ENCODE measurements at regions not wholly inside any gene's neighbourhood (a gene's known extent, or its start where the extent isn't known, plus 50 kb on each side); places are given as distances from the start of the nearest gene placed in this dataset.

GRCh38 chr2:14358774-14359173, 273.7 kb upstream of the LRATD1 start:
- H3K9ac ChIP-seq (ENCODE audit: low read length in 2 of 2) = no peak overlapping the region
- H3K27me3 ChIP-seq (ENCODE audit: control insufficient read depth in 1 of 2, insufficient read depth in 2 of 2, low read length in 2 of 2) = no peaks in the 10 kb centered on the region
- no peaks in the 10 kb centered on the region for H3K36me3 ChIP-seq (ENCODE audit: control insufficient read depth in 2 of 2, insufficient read depth in 2 of 2, low read length in 2 of 2)
- H3K4me3 ChIP-seq (ENCODE audit: low read length in 2 of 2) = no peak overlapping the region
- no peak overlapping the region for H3K27ac ChIP-seq (ENCODE audit: low read length)
- H3K4me1 ChIP-seq (ENCODE audit: control insufficient read depth, insufficient read depth, low read length) = no peaks in the 10 kb centered on the region
- H3K9me3 ChIP-seq (ENCODE audit: control insufficient read depth in 2 of 2, low read length in 2 of 2) = no peaks in the 10 kb centered on the region

DNA sequence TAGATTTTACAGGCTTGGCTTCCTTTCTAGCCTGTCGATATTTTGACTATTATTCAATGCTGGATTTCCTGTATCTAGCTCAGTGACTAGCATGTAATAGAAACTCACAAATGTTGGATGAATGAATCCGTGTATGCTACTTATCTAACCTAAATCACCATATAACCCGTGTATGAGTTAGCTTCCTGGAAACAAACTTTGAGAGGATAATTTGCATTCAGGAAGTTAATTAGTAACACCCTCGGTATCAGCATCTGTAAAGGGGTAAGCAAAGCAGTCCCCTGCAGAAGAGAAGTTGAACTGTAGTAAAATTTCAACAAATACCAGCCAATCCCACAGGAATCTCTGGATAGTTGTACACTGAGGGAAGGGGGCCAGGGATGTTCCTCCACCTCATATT, 269.4 kb upstream of the LRATD1 start:
- Histone ChIP-seq H3K27me3 (ENCODE audit: control insufficient read depth in 1 of 2, insufficient read depth in 2 of 2, low read length in 2 of 2) (no peaks in the 10 kb centered on the region), H3K36me3 (ENCODE audit: control insufficient read depth in 2 of 2, insufficient read depth in 2 of 2, low read length in 2 of 2) (no peaks in the 10 kb centered on the region), H3K4me1 (ENCODE audit: control insufficient read depth, insufficient read depth, low read length) (no peaks in the 10 kb centered on the region), H3K9ac (ENCODE audit: low read length in 2 of 2) (no peak overlapping the region), H3K4me3 (ENCODE audit: low read length in 2 of 2) (no peak overlapping the region), H3K9me3 (ENCODE audit: control insufficient read depth in 2 of 2, low read length in 2 of 2) (no peaks in the 10 kb centered on the region), H3K27ac (ENCODE audit: low read length) (no peak overlapping the region)

DNA sequence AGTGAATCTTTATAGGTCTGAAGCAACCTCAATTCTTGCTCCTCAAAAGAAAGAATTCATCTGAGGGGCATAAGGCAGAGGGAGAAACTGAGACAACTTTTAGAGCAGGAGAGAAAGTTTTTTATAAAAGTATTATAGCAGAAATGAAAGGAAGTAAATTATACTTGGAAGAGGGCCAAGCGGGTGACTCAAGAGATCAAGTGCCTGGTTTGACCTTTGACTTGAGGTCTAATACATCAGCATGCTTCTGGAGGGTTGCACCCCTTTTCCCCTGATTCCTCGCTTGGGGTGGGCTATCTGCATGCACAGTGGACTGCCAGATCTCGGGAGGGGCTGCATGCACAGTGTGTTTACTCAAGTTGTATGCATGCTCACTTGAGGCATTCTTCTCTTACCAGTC, 268.5 kb upstream of the LRATD1 start:
- Histone ChIP-seq H3K9ac (ENCODE audit: low read length in 2 of 2) (no peak overlapping the region), H3K27me3 (ENCODE audit: control insufficient read depth in 1 of 2, insufficient read depth in 2 of 2, low read length in 2 of 2) (no peaks in the 10 kb centered on the region), H3K4me3 (ENCODE audit: low read length in 2 of 2) (no peak overlapping the region), H3K36me3 (ENCODE audit: control insufficient read depth in 2 of 2, insufficient read depth in 2 of 2, low read length in 2 of 2) (no peaks in the 10 kb centered on the region), H3K4me1 (ENCODE audit: control insufficient read depth, insufficient read depth, low read length) (no peaks in the 10 kb centered on the region), H3K9me3 (ENCODE audit: control insufficient read depth in 2 of 2, low read length in 2 of 2) (no peaks in the 10 kb centered on the region), H3K27ac (ENCODE audit: low read length) (no peak overlapping the region)

- Histone ChIP-seq H3K4me1 (ENCODE audit: control insufficient read depth, insufficient read depth, low read length) (no peaks in the 10 kb centered on the region), H3K27ac (ENCODE audit: low read length) (no peak overlapping the region), H3K9me3 (ENCODE audit: control insufficient read depth in 2 of 2, low read length in 2 of 2) (no peaks in the 10 kb centered on the region), H3K4me3 (ENCODE audit: low read length in 2 of 2) (no peak overlapping the region), H3K27me3 (ENCODE audit: control insufficient read depth in 1 of 2, insufficient read depth in 2 of 2, low read length in 2 of 2) (no peaks in the 10 kb centered on the region), H3K9ac (ENCODE audit: low read length in 2 of 2) (no peak overlapping the region), H3K36me3 (ENCODE audit: control insufficient read depth in 2 of 2, insufficient read depth in 2 of 2, low read length in 2 of 2) (no peaks in the 10 kb centered on the region)
These were observed 268.0 kb upstream of the LRATD1 start for GRCh38 chr2:14364471-14364870.

GRCh38 chr2:14385043-14385442, 247.5 kb upstream of the LRATD1 start:
- Histone ChIP-seq H3K9me3 (ENCODE audit: control insufficient read depth in 2 of 2, low read length in 2 of 2) (peaks cover 0 to 3% of the 10 kb centered on the region in 2 donors), H3K4me1 (ENCODE audit: control insufficient read depth, insufficient read depth, low read length) (no peaks in the 10 kb centered on the region), H3K27ac (ENCODE audit: low read length) (no peak overlapping the region), H3K9ac (ENCODE audit: low read length in 2 of 2) (no peak overlapping the region), H3K36me3 (ENCODE audit: control insufficient read depth in 2 of 2, insufficient read depth in 2 of 2, low read length in 2 of 2) (no peaks in the 10 kb centered on the region), H3K4me3 (ENCODE audit: low read length in 2 of 2) (no peak overlapping the region), H3K27me3 (ENCODE audit: control insufficient read depth in 1 of 2, insufficient read depth in 2 of 2, low read length in 2 of 2) (no peaks in the 10 kb centered on the region)

DNA sequence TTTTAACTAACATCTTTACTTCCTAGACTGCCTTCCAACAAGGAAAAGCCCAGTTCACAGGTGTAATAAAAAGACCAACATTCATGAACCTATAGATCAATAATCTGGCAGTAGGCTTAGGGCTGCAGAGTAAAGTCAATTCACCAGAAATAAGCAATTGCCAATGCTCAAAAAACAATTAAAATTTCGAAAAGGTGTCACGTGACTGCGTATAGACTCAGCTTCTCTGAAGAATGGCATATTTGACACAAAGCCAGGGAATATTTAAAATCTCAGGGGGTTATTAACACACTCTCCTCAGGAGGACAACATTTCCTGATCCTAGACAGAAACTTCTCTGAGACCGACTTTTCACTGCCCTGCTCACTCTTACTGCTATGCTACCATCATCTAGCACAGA, 245.2 kb upstream of the LRATD1 start:
- H3K27ac ChIP-seq (ENCODE audit: low read length) = no peak overlapping the region
- H3K36me3 ChIP-seq (ENCODE audit: control insufficient read depth in 2 of 2, insufficient read depth in 2 of 2, low read length in 2 of 2) = no peaks in the 10 kb centered on the region
- no peak overlapping the region for H3K4me3 ChIP-seq (ENCODE audit: low read length in 2 of 2)
- no peaks in the 10 kb centered on the region for H3K27me3 ChIP-seq (ENCODE audit: control insufficient read depth in 1 of 2, insufficient read depth in 2 of 2, low read length in 2 of 2)
- H3K9ac ChIP-seq (ENCODE audit: low read length in 2 of 2) = no peak overlapping the region
- no peaks in the 10 kb centered on the region for H3K4me1 ChIP-seq (ENCODE audit: control insufficient read depth, insufficient read depth, low read length)
- peaks cover 0 to 3% of the 10 kb centered on the region in 2 donors for H3K9me3 ChIP-seq (ENCODE audit: control insufficient read depth in 2 of 2, low read length in 2 of 2)

DNA sequence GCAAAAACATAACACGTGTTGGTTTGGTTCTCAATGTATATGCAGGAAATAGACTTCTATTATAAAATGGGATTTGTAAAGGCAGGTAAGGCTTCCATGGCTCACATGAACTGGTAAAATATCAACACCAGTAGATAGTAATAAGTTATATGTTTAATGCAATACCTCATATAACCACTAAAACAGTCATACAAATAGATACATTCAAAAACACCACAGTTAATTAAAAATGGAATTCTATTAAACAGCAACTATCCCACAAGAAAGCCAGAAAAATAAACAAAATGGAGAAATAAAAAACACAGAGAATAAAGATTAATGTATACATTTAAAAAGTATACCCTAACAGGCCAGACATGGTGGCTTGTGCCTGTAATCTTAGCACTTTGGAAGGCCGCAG, 243.8 kb upstream of the LRATD1 start:
- Histone ChIP-seq H3K36me3 (ENCODE audit: control insufficient read depth in 2 of 2, insufficient read depth in 2 of 2, low read length in 2 of 2) (no peaks in the 10 kb centered on the region), H3K4me3 (ENCODE audit: low read length in 2 of 2) (no peak overlapping the region), H3K9ac (ENCODE audit: low read length in 2 of 2) (no peak overlapping the region), H3K27me3 (ENCODE audit: control insufficient read depth in 1 of 2, insufficient read depth in 2 of 2, low read length in 2 of 2) (no peaks in the 10 kb centered on the region), H3K9me3 (ENCODE audit: control insufficient read depth in 2 of 2, low read length in 2 of 2) (no peaks in the 10 kb centered on the region), H3K27ac (ENCODE audit: low read length) (no peak overlapping the region), H3K4me1 (ENCODE audit: control insufficient read depth, insufficient read depth, low read length) (no peaks in the 10 kb centered on the region)

DNA sequence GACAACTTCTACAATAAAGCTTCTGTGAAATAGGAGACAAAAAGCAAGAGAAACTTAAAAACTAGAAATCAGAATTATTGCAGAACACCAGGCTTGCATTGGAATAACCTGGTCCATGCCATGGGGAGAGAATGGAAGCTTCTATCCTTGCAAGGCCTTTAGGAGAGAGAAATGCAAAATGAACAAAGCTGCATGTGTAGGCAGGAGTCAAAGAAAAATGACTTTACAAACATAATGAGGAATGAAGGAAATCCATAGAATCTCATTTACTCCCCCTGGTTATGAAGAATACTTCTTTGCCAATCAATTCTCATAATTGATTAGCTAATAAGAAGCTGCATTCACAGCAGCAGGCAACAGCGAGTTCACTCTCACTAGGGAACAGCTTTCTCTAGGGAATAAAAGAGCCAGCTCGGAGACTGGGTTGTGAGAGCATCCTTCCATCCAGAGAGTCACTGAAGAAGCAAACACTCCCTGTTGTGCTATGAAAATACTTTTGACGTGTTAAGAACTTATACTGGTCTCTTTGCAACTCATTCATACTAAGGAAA, 235.9 kb upstream of the LRATD1 start:
- no peak overlapping the region for H3K4me3 ChIP-seq (ENCODE audit: low read length in 2 of 2)
- no peaks in the 10 kb centered on the region for H3K9me3 ChIP-seq (ENCODE audit: control insufficient read depth in 2 of 2, low read length in 2 of 2)
- no peaks in the 10 kb centered on the region for H3K4me1 ChIP-seq (ENCODE audit: control insufficient read depth, insufficient read depth, low read length)
- H3K27ac ChIP-seq (ENCODE audit: low read length) = no peak overlapping the region
- no peaks in the 10 kb centered on the region for H3K36me3 ChIP-seq (ENCODE audit: control insufficient read depth in 2 of 2, insufficient read depth in 2 of 2, low read length in 2 of 2)
- no peaks in the 10 kb centered on the region for H3K27me3 ChIP-seq (ENCODE audit: control insufficient read depth in 1 of 2, insufficient read depth in 2 of 2, low read length in 2 of 2)
- H3K9ac ChIP-seq (ENCODE audit: low read length in 2 of 2) = no peak overlapping the region

DNA sequence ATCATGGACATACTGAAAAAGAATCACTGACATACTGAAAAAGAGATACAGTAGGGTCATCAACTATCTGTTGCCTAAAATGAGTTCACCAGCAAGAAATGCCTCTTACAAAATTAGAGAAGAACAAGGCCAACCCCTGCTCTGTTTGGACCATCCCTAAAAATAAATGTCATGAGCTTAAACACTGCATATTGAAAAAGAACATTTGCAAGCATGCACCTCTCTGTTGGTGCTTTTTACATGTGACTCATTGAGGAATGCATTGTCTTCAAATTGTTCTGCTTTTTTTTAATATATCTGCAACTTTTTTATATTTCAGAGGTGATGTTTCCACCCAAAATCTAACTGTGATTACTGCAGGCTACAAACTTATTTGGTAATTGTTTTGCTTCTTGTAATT, 233.9 kb upstream of the LRATD1 start:
- Histone ChIP-seq H3K27ac (ENCODE audit: low read length) (no peak overlapping the region), H3K27me3 (ENCODE audit: control insufficient read depth in 1 of 2, insufficient read depth in 2 of 2, low read length in 2 of 2) (no peaks in the 10 kb centered on the region), H3K36me3 (ENCODE audit: control insufficient read depth in 2 of 2, insufficient read depth in 2 of 2, low read length in 2 of 2) (no peaks in the 10 kb centered on the region), H3K9ac (ENCODE audit: low read length in 2 of 2) (no peak overlapping the region), H3K4me1 (ENCODE audit: control insufficient read depth, insufficient read depth, low read length) (no peaks in the 10 kb centered on the region), H3K4me3 (ENCODE audit: low read length in 2 of 2) (no peak overlapping the region), H3K9me3 (ENCODE audit: control insufficient read depth in 2 of 2, low read length in 2 of 2) (no peaks in the 10 kb centered on the region)

DNA sequence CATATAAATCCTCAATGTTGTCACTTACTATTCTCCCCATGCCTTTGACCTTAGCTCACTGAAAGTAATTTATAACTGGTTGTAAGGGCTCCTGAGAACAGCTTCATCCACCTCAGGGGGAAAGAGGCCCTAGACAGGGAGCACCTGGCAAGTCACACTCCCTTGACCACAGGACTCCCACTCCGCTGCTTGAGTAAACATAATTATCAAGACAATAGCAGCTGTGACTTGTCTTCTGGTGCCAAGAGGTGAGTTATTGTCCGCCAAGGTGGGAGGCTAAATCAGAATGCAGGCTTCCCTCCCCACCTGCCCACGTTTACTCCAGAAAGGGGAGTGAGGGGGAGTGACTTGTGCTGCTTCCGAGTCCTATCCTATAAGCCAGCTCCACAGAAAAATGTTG, 230.6 kb upstream of the LRATD1 start:
- Histone ChIP-seq H3K9ac (ENCODE audit: low read length in 2 of 2) (no peak overlapping the region), H3K36me3 (ENCODE audit: control insufficient read depth in 2 of 2, insufficient read depth in 2 of 2, low read length in 2 of 2) (no peaks in the 10 kb centered on the region), H3K4me3 (ENCODE audit: low read length in 2 of 2) (no peak overlapping the region), H3K27ac (ENCODE audit: low read length) (no peak overlapping the region), H3K9me3 (ENCODE audit: control insufficient read depth in 2 of 2, low read length in 2 of 2) (no peaks in the 10 kb centered on the region), H3K27me3 (ENCODE audit: control insufficient read depth in 1 of 2, insufficient read depth in 2 of 2, low read length in 2 of 2) (no peaks in the 10 kb centered on the region), H3K4me1 (ENCODE audit: control insufficient read depth, insufficient read depth, low read length) (no peaks in the 10 kb centered on the region)

DNA sequence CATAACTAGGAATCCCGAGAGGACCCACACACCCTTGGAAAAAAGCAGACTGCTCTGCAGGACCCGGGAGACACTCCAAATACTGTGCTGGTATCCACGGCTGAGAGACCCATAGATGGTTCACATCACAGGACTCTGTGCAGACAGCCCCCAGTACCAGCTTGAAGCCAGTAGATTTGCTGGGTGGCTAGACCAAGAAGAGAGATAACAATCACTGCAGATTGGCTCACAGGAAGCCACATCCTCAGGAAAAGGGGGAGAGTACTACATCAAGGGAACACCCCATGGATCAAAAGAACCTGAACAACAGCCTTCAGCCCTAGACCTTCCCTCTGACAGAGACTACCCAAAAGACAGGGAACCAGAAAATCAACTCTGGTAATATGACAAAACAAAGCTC, 223.8 kb upstream of the LRATD1 start:
- Histone ChIP-seq H3K4me1 (ENCODE audit: control insufficient read depth, insufficient read depth, low read length) (no peaks in the 10 kb centered on the region), H3K4me3 (ENCODE audit: low read length in 2 of 2) (no peak overlapping the region), H3K9ac (ENCODE audit: low read length in 2 of 2) (no peak overlapping the region), H3K36me3 (ENCODE audit: control insufficient read depth in 2 of 2, insufficient read depth in 2 of 2, low read length in 2 of 2) (no peaks in the 10 kb centered on the region), H3K27ac (ENCODE audit: low read length) (no peak overlapping the region), H3K9me3 (ENCODE audit: control insufficient read depth in 2 of 2, low read length in 2 of 2) (no peaks in the 10 kb centered on the region), H3K27me3 (ENCODE audit: control insufficient read depth in 1 of 2, insufficient read depth in 2 of 2, low read length in 2 of 2) (no peaks in the 10 kb centered on the region)

All from stomach smooth muscle (tissue), 2 donors.